Spleen (tissue), 7 donors: ENCODE measurements at regions not wholly inside any gene's neighbourhood (a gene's known extent, or its start where the extent isn't known, plus 50 kb on each side); places are given as distances from the start of the nearest gene placed in this dataset.
"Not testable (repeated sequence)": the region's sequence is repeated elsewhere in the genome, so short reads cannot be mapped to it uniquely, and the experiment has no call there.

Experiments used
- POLR2A ChIP-seq, 3 donors: fragments of 450-650 bp; IDR thresholded peaks; one replicate each; pipeline ENCODE4 v1.5.1; 2017; ENCODE audit warnings: antibody characterized with exemption in 3 of 3, mild to moderate bottlenecking in 1 of 3
- POLR2AphosphoS5 ChIP-seq, 3 donors: sonication (generic); formaldehyde crosslinking; IDR thresholded peaks; one replicate each; pipeline ENCODE4 v1.5.1; 2017; ENCODE audit warnings: antibody characterized with exemption in 3 of 3
- TF ChIP-seq, protein P1 (sequence below), 11 experiments: fragments of 200-600 bp in 7 of 11; fragments of 450-650 bp in 4 of 11; sonication (generic) in 4 of 11; IDR thresholded peaks in 8 of 11; conservative IDR thresholded peaks in 3 of 11; 1 replicate in 7 of 11; 2 replicates in 4 of 11; pipeline versions ENCODE4 v1.4.0 to v1.8.0; 2016 to 2021; ENCODE audit warnings: antibody characterized with exemption in 11 of 11, inconsistent platforms in 4 of 11, mild to moderate bottlenecking in 1 of 11
- donor health status: DM: no; HTN: no; CAD: no; lungs with moderate emphysema.
- donor health status: DM: no; HTN: no; CAD: no.
- donor health status: DM: no; HTN: no; CAD: no.

DNA sequence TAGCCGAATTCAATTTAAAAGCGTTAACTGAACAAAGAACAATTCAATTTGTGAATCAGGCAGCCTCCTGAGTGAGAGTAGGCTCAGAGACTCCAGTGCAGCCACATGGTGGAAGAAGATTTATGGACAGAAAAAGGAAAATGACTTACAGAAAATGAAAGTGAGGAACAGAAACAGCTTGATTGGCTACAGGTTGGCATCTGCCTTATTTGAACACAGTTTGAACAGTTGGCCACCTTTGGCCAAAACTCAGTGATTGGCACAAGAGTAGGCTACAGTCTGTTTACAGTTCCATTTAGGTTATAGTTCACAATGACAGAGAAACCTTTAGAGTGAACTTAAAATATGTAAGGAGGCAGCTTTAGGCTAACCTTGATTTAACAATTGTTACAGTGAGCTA is 86.3 kb upstream of the CCDC71L start:
- TF ChIP-seq, protein P1, sequence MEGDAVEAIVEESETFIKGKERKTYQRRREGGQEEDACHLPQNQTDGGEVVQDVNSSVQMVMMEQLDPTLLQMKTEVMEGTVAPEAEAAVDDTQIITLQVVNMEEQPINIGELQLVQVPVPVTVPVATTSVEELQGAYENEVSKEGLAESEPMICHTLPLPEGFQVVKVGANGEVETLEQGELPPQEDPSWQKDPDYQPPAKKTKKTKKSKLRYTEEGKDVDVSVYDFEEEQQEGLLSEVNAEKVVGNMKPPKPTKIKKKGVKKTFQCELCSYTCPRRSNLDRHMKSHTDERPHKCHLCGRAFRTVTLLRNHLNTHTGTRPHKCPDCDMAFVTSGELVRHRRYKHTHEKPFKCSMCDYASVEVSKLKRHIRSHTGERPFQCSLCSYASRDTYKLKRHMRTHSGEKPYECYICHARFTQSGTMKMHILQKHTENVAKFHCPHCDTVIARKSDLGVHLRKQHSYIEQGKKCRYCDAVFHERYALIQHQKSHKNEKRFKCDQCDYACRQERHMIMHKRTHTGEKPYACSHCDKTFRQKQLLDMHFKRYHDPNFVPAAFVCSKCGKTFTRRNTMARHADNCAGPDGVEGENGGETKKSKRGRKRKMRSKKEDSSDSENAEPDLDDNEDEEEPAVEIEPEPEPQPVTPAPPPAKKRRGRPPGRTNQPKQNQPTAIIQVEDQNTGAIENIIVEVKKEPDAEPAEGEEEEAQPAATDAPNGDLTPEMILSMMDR (IDR thresholded peaks at IDR 0.05 in 8 of 11, conservative IDR thresholded peaks at IDR 0.05 in 3 of 11), result not testable (repeated sequence)
- TF ChIP-seq POLR2AphosphoS5, POLR2A (IDR thresholded peaks at IDR 0.05): not testable (repeated sequence)
